ENCODE measurements at regions not wholly inside any gene's neighbourhood (a gene's known extent, or its start where the extent isn't known, plus 50 kb on each side); places are given as distances from the start of the nearest gene placed in this dataset.
A peak's percentile ranks its signal among the peaks of the same experiment; 100 is the strongest.

- no peak overlapping the region for H3K4me3 ChIP-seq (ENCODE audit: low read depth, low read length)
- no peak for TF ChIP-seq CTCF (IDR thresholded peaks at IDR 0.05; ENCODE audit: insufficient read depth, low read length)
- no peak for DNase-seq (ENCODE audit: low read depth)
Measured at GRCh38 chr1:193415256-193415655, 228.8 kb upstream of the B3GALT2 start.

GRCh38 chr1:193413376-193413775, 227.0 kb upstream of the B3GALT2 start:
- DNase-seq (ENCODE audit: low read depth), result no peak
- TF ChIP-seq CTCF (IDR thresholded peaks at IDR 0.05; ENCODE audit: insufficient read depth, low read length), result no peak
- H3K4me3 ChIP-seq (ENCODE audit: low read depth, low read length), result no peak overlapping the region

- H3K4me3 ChIP-seq (ENCODE audit: low read depth, low read length), result no peak overlapping the region
- no peak for DNase-seq (ENCODE audit: low read depth)
- no peak for TF ChIP-seq CTCF (IDR thresholded peaks at IDR 0.05; ENCODE audit: insufficient read depth, low read length)
Measured at GRCh38 chr1:193412748-193413147, 226.3 kb upstream of the B3GALT2 start.

GRCh38 chr1:193411714-193412113, 225.3 kb upstream of the B3GALT2 start:
- no peak for DNase-seq (ENCODE audit: low read depth)
- no peak for TF ChIP-seq CTCF (IDR thresholded peaks at IDR 0.05; ENCODE audit: insufficient read depth, low read length)
- H3K4me3 ChIP-seq (ENCODE audit: low read depth, low read length), result no peak overlapping the region

GRCh38 chr1:193411215-193411614, 224.8 kb upstream of the B3GALT2 start:
- no peak overlapping the region for H3K4me3 ChIP-seq (ENCODE audit: low read depth, low read length)
- DNase-seq (ENCODE audit: low read depth), result no peak
- no peak for TF ChIP-seq CTCF (IDR thresholded peaks at IDR 0.05; ENCODE audit: insufficient read depth, low read length)

GRCh38 chr1:193408782-193409293, 222.4 kb upstream of the B3GALT2 start:
- no peak for TF ChIP-seq CTCF (IDR thresholded peaks at IDR 0.05; ENCODE audit: insufficient read depth, low read length)
- peak; percentile 94 for DNase-seq (ENCODE audit: low read depth)
- H3K4me3 ChIP-seq (ENCODE audit: low read depth, low read length), result no peak overlapping the region

- DNase-seq (ENCODE audit: low read depth), result peak; percentile 76
- TF ChIP-seq CTCF (IDR thresholded peaks at IDR 0.05; ENCODE audit: insufficient read depth, low read length), result peak; percentile 73
- H3K4me3 ChIP-seq (ENCODE audit: low read depth, low read length), result no peak overlapping the region
Measured at GRCh38 chr1:193406901-193407300, 220.5 kb upstream of the B3GALT2 start.
